ENCODE measurements at regions not wholly inside any gene's neighbourhood (a gene's known extent, or its start where the extent isn't known, plus 50 kb on each side); places are given as distances from the start of the nearest gene placed in this dataset.

DNA sequence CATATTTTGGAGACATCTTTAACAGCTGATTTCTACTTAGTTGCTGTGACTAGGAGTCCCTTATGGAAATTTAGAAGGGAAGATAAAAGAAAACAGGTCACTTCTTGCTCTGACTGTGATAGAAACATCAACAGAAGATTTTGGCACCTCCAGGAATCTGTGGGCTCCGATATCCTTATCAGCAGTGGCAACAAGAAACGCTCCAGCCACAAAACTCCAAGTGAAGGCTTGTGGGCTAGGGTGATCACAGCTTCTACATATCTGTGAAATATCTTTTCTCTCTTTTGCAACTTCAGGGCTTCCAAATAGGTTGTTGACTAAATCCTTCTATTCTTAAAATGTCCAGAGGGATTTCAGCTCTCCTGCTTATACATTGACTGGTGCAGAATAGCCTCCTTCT, 1625.5 kb upstream of the CDH6 start:
- no peak overlapping the region for H2BK5ac ChIP-seq (ENCODE audit: insufficient read length, low read length)
- no peak overlapping the region for H4K91ac ChIP-seq (ENCODE audit: insufficient read length, low read depth, low read length)
- Mint-ChIP-seq H3K27ac (no peak overlapping the region), H3K4me1 (no peaks in the 10 kb centered on the region), H3K36me3 (ENCODE audit: insufficient read depth in 1 of 3, low read depth in 3 of 3) (no peaks in the 10 kb centered on the region), H3K27me3 (ENCODE audit: low read depth) (no peaks in the 10 kb centered on the region), H3K9me3 (no peaks in the 10 kb centered on the region), H3K4me3 (no peak overlapping the region)
- H3K23me2 ChIP-seq (ENCODE audit: insufficient read length, low read depth, low read length, poor library complexity, severe bottlenecking), result no peaks in the 10 kb centered on the region
- no peak overlapping the region for H3K56ac ChIP-seq (ENCODE audit: insufficient read length, low read depth, low read length)
- H4K8ac ChIP-seq (replicated peaks; ENCODE audit: insufficient read length, low read depth, low read length), result no peak overlapping the region
- H2AFZ ChIP-seq (ENCODE audit: low read length), result no peak overlapping the region
- H3K4me2 ChIP-seq (ENCODE audit: insufficient read depth, insufficient read length, low read length), result no peak overlapping the region
- H3K4ac ChIP-seq (ENCODE audit: low read depth, low read length), result no peak overlapping the region
- WGBS (ENCODE audit: extremely low coverage, insufficient read length, low lambda C conversion rate), result no CpG with 5 or more reads among the region's 2 CpGs
- no peaks in the 10 kb centered on the region for H3K79me1 ChIP-seq (ENCODE audit: insufficient read depth, low read depth, low read length, poor library complexity, severe bottlenecking)
- no peak overlapping the region for H2BK20ac ChIP-seq (ENCODE audit: low read depth, low read length, poor library complexity, severe bottlenecking)
- no peak for DNase-seq
- no peak overlapping the region for H4K5ac ChIP-seq (ENCODE audit: insufficient read length, low read depth, low read length)
- H4K20me1 ChIP-seq (ENCODE audit: control insufficient read depth, insufficient read depth, insufficient read length), result no peaks in the 10 kb centered on the region
- H2BK12ac ChIP-seq (ENCODE audit: insufficient read length, low read depth, low read length), result no peak overlapping the region
- no peaks in the 10 kb centered on the region for H3K4me1 ChIP-seq (ENCODE audit: insufficient read depth, low read length)
- H3K79me2 ChIP-seq (ENCODE audit: insufficient read depth, low read length), result no peaks in the 10 kb centered on the region
- H3K14ac ChIP-seq (ENCODE audit: insufficient read depth, low read length), result no peak overlapping the region
- H3K27ac ChIP-seq (ENCODE audit: insufficient read length, low read depth, low read length), result no peak overlapping the region
- H3K18ac ChIP-seq (ENCODE audit: insufficient read length, low read depth, low read length), result no peak overlapping the region
- H3K9ac ChIP-seq (ENCODE audit: extremely low read depth, insufficient read length, low read length), result no peak overlapping the region
- H2BK15ac ChIP-seq (ENCODE audit: low read depth, low read length), result no peak overlapping the region
- H3T11ph ChIP-seq (ENCODE audit: low read length), result no peak overlapping the region
- TF ChIP-seq, protein P1, sequence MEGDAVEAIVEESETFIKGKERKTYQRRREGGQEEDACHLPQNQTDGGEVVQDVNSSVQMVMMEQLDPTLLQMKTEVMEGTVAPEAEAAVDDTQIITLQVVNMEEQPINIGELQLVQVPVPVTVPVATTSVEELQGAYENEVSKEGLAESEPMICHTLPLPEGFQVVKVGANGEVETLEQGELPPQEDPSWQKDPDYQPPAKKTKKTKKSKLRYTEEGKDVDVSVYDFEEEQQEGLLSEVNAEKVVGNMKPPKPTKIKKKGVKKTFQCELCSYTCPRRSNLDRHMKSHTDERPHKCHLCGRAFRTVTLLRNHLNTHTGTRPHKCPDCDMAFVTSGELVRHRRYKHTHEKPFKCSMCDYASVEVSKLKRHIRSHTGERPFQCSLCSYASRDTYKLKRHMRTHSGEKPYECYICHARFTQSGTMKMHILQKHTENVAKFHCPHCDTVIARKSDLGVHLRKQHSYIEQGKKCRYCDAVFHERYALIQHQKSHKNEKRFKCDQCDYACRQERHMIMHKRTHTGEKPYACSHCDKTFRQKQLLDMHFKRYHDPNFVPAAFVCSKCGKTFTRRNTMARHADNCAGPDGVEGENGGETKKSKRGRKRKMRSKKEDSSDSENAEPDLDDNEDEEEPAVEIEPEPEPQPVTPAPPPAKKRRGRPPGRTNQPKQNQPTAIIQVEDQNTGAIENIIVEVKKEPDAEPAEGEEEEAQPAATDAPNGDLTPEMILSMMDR (conservative IDR thresholded peaks at IDR 0.05), result no peak
- H2BK120ac ChIP-seq (ENCODE audit: low read depth, low read length, poor library complexity, severe bottlenecking), result no peak overlapping the region
- H3K27me3 ChIP-seq (ENCODE audit: insufficient read depth, low read length), result no peaks in the 10 kb centered on the region
- no peaks in the 10 kb centered on the region for H3K9me3 ChIP-seq (ENCODE audit: control insufficient read depth, low read depth, low read length)
- H3K23ac ChIP-seq (ENCODE audit: insufficient read length, low read depth, low read length), result no peak overlapping the region
- H2AK5ac ChIP-seq (ENCODE audit: insufficient read length, low read length), result no peak overlapping the region

Data from H9 (cell line).